ENCODE measurements at regions not wholly inside any gene's neighbourhood (a gene's known extent, or its start where the extent isn't known, plus 50 kb on each side); places are given as distances from the start of the nearest gene placed in this dataset.

DNA sequence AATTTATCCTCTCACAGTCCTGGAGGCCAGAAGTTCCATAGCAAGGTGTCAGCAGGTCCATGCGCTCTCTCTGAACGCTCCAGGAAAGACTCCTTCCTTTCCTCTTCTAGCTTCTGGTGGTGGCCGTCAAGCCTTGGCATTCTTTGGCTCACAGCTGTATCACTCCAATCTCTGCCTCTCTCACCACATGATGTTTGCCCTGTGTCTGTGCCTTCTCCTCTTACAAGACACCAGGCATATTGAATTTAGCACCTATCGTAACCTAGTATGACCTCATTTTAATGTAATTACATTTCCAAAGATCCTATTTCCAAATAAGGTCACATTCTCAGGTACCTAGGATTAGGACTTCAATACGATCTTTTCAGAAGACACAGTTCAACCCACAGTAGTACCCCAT lies 428.5 kb downstream of the CD83 start:
- Histone ChIP-seq H3K36me3 (ENCODE audit: control insufficient read depth, insufficient read depth, low read length) (no peaks in the 10 kb centered on the region), H3K27me3 (ENCODE audit: control insufficient read depth, insufficient read depth, low read length) (no peaks in the 10 kb centered on the region), H3K27ac (ENCODE audit: low read length) (no peak overlapping the region), H3K4me3 (ENCODE audit: low read depth in 2 of 2, low read length in 2 of 2) (no peak overlapping the region), H3K4me1 (ENCODE audit: control insufficient read depth, insufficient read depth, low read length) (no peaks in the 10 kb centered on the region), H3K9me3 (ENCODE audit: control insufficient read depth, insufficient read depth, low read depth, low read length) (no peaks in the 10 kb centered on the region)
- ChIA-PET CTCF (no interaction called here), POLR2A (no interaction called here)
- DNase-seq (ENCODE audit: low read depth, low spot score) (no peak), ATAC-seq (no peak)
- TF ChIP-seq, protein P1, sequence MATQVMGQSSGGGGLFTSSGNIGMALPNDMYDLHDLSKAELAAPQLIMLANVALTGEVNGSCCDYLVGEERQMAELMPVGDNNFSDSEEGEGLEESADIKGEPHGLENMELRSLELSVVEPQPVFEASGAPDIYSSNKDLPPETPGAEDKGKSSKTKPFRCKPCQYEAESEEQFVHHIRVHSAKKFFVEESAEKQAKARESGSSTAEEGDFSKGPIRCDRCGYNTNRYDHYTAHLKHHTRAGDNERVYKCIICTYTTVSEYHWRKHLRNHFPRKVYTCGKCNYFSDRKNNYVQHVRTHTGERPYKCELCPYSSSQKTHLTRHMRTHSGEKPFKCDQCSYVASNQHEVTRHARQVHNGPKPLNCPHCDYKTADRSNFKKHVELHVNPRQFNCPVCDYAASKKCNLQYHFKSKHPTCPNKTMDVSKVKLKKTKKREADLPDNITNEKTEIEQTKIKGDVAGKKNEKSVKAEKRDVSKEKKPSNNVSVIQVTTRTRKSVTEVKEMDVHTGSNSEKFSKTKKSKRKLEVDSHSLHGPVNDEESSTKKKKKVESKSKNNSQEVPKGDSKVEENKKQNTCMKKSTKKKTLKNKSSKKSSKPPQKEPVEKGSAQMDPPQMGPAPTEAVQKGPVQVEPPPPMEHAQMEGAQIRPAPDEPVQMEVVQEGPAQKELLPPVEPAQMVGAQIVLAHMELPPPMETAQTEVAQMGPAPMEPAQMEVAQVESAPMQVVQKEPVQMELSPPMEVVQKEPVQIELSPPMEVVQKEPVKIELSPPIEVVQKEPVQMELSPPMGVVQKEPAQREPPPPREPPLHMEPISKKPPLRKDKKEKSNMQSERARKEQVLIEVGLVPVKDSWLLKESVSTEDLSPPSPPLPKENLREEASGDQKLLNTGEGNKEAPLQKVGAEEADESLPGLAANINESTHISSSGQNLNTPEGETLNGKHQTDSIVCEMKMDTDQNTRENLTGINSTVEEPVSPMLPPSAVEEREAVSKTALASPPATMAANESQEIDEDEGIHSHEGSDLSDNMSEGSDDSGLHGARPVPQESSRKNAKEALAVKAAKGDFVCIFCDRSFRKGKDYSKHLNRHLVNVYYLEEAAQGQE (IDR thresholded peaks at IDR 0.05; ENCODE audit: insufficient read depth in 1 of 2, low read depth in 2 of 2, low read length in 1 of 2), result no peak
- TF ChIP-seq POLR2AphosphoS5 (IDR thresholded peaks at IDR 0.05; ENCODE audit: low read depth, low read length) (no peak), TCF7L2 (IDR thresholded peaks at IDR 0.05; ENCODE audit: low read depth, low read length) (no peak), SIN3A (IDR thresholded peaks at IDR 0.05; ENCODE audit: borderline replicate concordance, insufficient read depth, low read depth, low read length) (no peak)
- TF ChIP-seq, protein P2, sequence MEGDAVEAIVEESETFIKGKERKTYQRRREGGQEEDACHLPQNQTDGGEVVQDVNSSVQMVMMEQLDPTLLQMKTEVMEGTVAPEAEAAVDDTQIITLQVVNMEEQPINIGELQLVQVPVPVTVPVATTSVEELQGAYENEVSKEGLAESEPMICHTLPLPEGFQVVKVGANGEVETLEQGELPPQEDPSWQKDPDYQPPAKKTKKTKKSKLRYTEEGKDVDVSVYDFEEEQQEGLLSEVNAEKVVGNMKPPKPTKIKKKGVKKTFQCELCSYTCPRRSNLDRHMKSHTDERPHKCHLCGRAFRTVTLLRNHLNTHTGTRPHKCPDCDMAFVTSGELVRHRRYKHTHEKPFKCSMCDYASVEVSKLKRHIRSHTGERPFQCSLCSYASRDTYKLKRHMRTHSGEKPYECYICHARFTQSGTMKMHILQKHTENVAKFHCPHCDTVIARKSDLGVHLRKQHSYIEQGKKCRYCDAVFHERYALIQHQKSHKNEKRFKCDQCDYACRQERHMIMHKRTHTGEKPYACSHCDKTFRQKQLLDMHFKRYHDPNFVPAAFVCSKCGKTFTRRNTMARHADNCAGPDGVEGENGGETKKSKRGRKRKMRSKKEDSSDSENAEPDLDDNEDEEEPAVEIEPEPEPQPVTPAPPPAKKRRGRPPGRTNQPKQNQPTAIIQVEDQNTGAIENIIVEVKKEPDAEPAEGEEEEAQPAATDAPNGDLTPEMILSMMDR (IDR thresholded peaks at IDR 0.05), result no peak
- BruUV-seq (replicated peaks), result no TSS peak
- intact Hi-C loops (cut with micrococcal nuclease; ENCODE audit: unreplicated experiment) (no loop called here), in situ Hi-C loops (cut with HindIII; ENCODE audit: low pct_unique_long_range_greater_than_20kb, low sequenced_read_pairs) (no loop called here)

DNA sequence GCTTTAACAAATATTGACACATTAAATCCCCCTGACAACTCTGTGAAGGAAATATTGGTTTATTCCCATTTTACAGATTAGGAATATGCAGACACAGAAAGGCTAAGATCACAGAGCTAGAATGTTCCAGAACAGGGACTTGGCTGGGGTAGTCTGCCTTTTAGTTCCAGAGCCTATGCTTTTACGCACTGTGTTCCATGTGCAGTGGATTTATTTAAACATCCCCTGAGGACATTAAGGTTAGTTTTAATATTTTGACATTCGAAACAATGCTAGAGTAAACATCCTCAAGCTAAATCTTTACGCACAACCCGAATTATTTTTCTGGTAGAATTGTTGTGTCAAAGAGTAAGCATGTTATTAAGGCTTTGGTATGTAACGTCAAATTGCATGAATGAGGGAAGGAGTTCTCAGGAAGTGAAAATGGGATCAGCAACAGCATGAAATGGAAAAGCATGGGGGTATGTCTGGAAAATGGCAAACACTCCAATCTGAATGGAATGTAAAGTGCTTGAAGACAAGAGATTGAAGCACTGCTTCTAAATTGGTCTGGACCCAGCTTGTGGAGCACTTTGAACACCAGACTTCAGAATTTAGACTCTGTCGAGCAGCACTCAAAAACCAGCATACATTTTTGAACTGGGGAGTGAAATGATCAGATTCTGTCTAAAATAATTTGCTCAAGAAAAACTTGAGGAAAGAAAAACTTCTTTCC lies 429.9 kb downstream of the CD83 start:
- BruUV-seq (replicated peaks), result no TSS peak
- in situ Hi-C loops (cut with HindIII; ENCODE audit: low pct_unique_long_range_greater_than_20kb, low sequenced_read_pairs) (no loop called here), intact Hi-C loops (cut with micrococcal nuclease; ENCODE audit: unreplicated experiment) (no loop called here)
- no peak overlapping the region for H3K4me3 ChIP-seq (ENCODE audit: low read depth in 2 of 2, low read length in 2 of 2)
- no peak for DNase-seq (ENCODE audit: low read depth, low spot score)
- H3K4me1 ChIP-seq (ENCODE audit: control insufficient read depth, insufficient read depth, low read length), result no peaks in the 10 kb centered on the region
- H3K36me3 ChIP-seq (ENCODE audit: control insufficient read depth, insufficient read depth, low read length), result no peaks in the 10 kb centered on the region
- ChIA-PET POLR2A (no interaction called here), CTCF (no interaction called here)
- no peaks in the 10 kb centered on the region for H3K9me3 ChIP-seq (ENCODE audit: control insufficient read depth, insufficient read depth, low read depth, low read length)
- H3K27me3 ChIP-seq (ENCODE audit: control insufficient read depth, insufficient read depth, low read length), result no peaks in the 10 kb centered on the region
- no peak for ATAC-seq
- no peak overlapping the region for H3K27ac ChIP-seq (ENCODE audit: low read length)
- TF ChIP-seq TCF7L2 (IDR thresholded peaks at IDR 0.05; ENCODE audit: low read depth, low read length) (no peak), SIN3A (IDR thresholded peaks at IDR 0.05; ENCODE audit: borderline replicate concordance, insufficient read depth, low read depth, low read length) (no peak), POLR2AphosphoS5 (IDR thresholded peaks at IDR 0.05; ENCODE audit: low read depth, low read length) (no peak)
- TF ChIP-seq, protein P2 (IDR thresholded peaks at IDR 0.05), result no peak
- TF ChIP-seq, protein P1 (IDR thresholded peaks at IDR 0.05; ENCODE audit: insufficient read depth in 1 of 2, low read depth in 2 of 2, low read length in 1 of 2), result no peak
